DND-41 (cell line): ENCODE measurements at regions not wholly inside any gene's neighbourhood (a gene's known extent, or its start where the extent isn't known, plus 50 kb on each side); places are given as distances from the start of the nearest gene placed in this dataset.

Experiments
- ATAC-seq: fragments of 200-7000 bp; cut with Tn5 transposase; 3 replicates; pipeline ENCODE4 v1.9.1; 2021; ENCODE audit warnings: low read depth; ENCODE audit not compliant: insufficient read depth
- DNase-seq: peaks from one replicate; pipeline ENCODE4 v3.0.0-alpha.2; 2020
- H2AFZ ChIP-seq: 2 replicates; pipeline ENCODE4 v1.6.0; 2012; ENCODE audit warnings: low read depth, low read length
- H3K27ac ChIP-seq: 2 replicates; pipeline ENCODE4 v1.5.1; 2012; ENCODE audit warnings: low read length, inconsistent platforms
- H3K27me3 ChIP-seq: fragments of 200-600 bp; sonication (generic); 2 replicates; pipeline ENCODE4 v1.6.0; 2012; ENCODE audit warnings: low read length, mild to moderate bottlenecking, inconsistent platforms; ENCODE audit not compliant: insufficient read depth, poor library complexity
- H3K36me3 ChIP-seq: 2 replicates; pipeline ENCODE4 v1.5.1; 2012; ENCODE audit warnings: low read length, inconsistent platforms; ENCODE audit not compliant: insufficient read depth
- H3K4me1 ChIP-seq: 2 replicates; pipeline ENCODE4 v1.5.1; 2012; ENCODE audit warnings: mild to moderate bottlenecking, low read length; ENCODE audit not compliant: insufficient read depth
- H3K4me2 ChIP-seq: 2 replicates; pipeline ENCODE4 v1.6.0; 2012; ENCODE audit warnings: mild to moderate bottlenecking, moderate library complexity, low read length, inconsistent platforms; ENCODE audit not compliant: insufficient read depth
- H3K4me3 ChIP-seq, 2 experiments: fragments of 200-600 bp in 1 of 2; shearing (Covaris generic) in 1 of 2; 2 replicates each; pipeline ENCODE4 v1.5.1; 2012 to 2016; ENCODE audit warnings: inconsistent platforms in 2 of 2, low read length in 2 of 2, mild to moderate bottlenecking in 2 of 2, low read depth in 1 of 2, moderate library complexity in 1 of 2
- H3K79me2 ChIP-seq: 2 replicates; pipeline ENCODE4 v1.6.0; 2012; ENCODE audit warnings: low read length, inconsistent platforms; ENCODE audit not compliant: insufficient read depth
- H3K9ac ChIP-seq: 2 replicates; pipeline ENCODE4 v1.6.0; 2012; ENCODE audit warnings: low read depth, mild to moderate bottlenecking, inconsistent platforms, low read length, moderate library complexity
- H3K9me3 ChIP-seq: 2 replicates; pipeline ENCODE4 v1.5.1; 2012; ENCODE audit warnings: low read length, moderate library complexity, mild to moderate bottlenecking, inconsistent platforms; ENCODE audit not compliant: insufficient read depth, severe bottlenecking
- H4K20me1 ChIP-seq: 2 replicates; pipeline ENCODE4 v1.6.0; 2012; ENCODE audit warnings: low read length; ENCODE audit not compliant: insufficient read depth
- CTCF ChIP-seq: IDR thresholded peaks from 2 replicates; pipeline ENCODE4 v1.5.1; 2012; ENCODE audit warnings: borderline replicate concordance, low read length, moderate library complexity, mild to moderate bottlenecking; ENCODE audit not compliant: poor library complexity, severe bottlenecking; ENCODE audit errors: extremely low read depth
- EZH2 ChIP-seq: IDR thresholded peaks from 3 replicates; pipeline ENCODE4 v1.6.1; 2012; ENCODE audit warnings: borderline replicate concordance, low read depth, mild to moderate bottlenecking, moderate library complexity, low read length, inconsistent platforms; ENCODE audit not compliant: severe bottlenecking

- Histone ChIP-seq H3K4me3 (no peak overlapping the region), H3K36me3 (no peaks in the 10 kb centered on the region), H3K9me3 (no peaks in the 10 kb centered on the region), H3K27me3 (no peaks in the 10 kb centered on the region), H2AFZ (no peak overlapping the region), H3K4me1 (no peaks in the 10 kb centered on the region), H3K79me2 (no peaks in the 10 kb centered on the region), H4K20me1 (no peaks in the 10 kb centered on the region), H3K9ac (no peak overlapping the region), H3K4me2 (no peak overlapping the region), H3K27ac (no peak overlapping the region)
- no peak for ATAC-seq
- TF ChIP-seq CTCF (no peak), EZH2 (no peak)
- DNase-seq = no peak
Measured at GRCh38 chr12:39071611-39072010, 166.2 kb upstream of the CPNE8 start.

GRCh38 chr12:39070775-39071174 lies 165.4 kb upstream of the CPNE8 start:
- Histone ChIP-seq H3K27me3 (no peaks in the 10 kb centered on the region), H3K4me3 (no peak overlapping the region), H3K9ac (no peak overlapping the region), H2AFZ (no peak overlapping the region), H3K36me3 (no peaks in the 10 kb centered on the region), H4K20me1 (no peaks in the 10 kb centered on the region), H3K9me3 (no peaks in the 10 kb centered on the region), H3K4me2 (no peak overlapping the region), H3K27ac (no peak overlapping the region), H3K79me2 (no peaks in the 10 kb centered on the region), H3K4me1 (no peaks in the 10 kb centered on the region)
- ATAC-seq (no peak), DNase-seq (no peak)
- TF ChIP-seq EZH2 (no peak), CTCF (no peak)

- no peaks in the 10 kb centered on the region for H3K4me1 ChIP-seq
- H2AFZ ChIP-seq = no peak overlapping the region
- no peak overlapping the region for H3K4me3 ChIP-seq
- ATAC-seq = no peak
- no peak overlapping the region for H3K4me2 ChIP-seq
- H3K27ac ChIP-seq = no peak overlapping the region
- no peaks in the 10 kb centered on the region for H3K27me3 ChIP-seq
- TF ChIP-seq EZH2 (no peak), CTCF (no peak)
- H4K20me1 ChIP-seq = no peaks in the 10 kb centered on the region
- no peaks in the 10 kb centered on the region for H3K36me3 ChIP-seq
- no peak overlapping the region for H3K9ac ChIP-seq
- no peaks in the 10 kb centered on the region for H3K79me2 ChIP-seq
- DNase-seq = no peak
- H3K9me3 ChIP-seq = no peaks in the 10 kb centered on the region
Measured at GRCh38 chr12:39065455-39065854, 160.1 kb upstream of the CPNE8 start.

- H3K9ac ChIP-seq = no peak overlapping the region
- no peak for ATAC-seq
- H3K4me1 ChIP-seq = no peaks in the 10 kb centered on the region
- no peaks in the 10 kb centered on the region for H3K36me3 ChIP-seq
- H2AFZ ChIP-seq = no peak overlapping the region
- H3K27me3 ChIP-seq = no peaks in the 10 kb centered on the region
- no peak overlapping the region for H3K27ac ChIP-seq
- TF ChIP-seq EZH2 = no peak
- no peak for TF ChIP-seq CTCF
- no peaks in the 10 kb centered on the region for H4K20me1 ChIP-seq
- DNase-seq = no peak
- no peak overlapping the region for H3K4me3 ChIP-seq
- H3K4me2 ChIP-seq = no peak overlapping the region
- no peaks in the 10 kb centered on the region for H3K9me3 ChIP-seq
- H3K79me2 ChIP-seq = no peaks in the 10 kb centered on the region
Measured at GRCh38 chr12:39064708-39065107, 159.3 kb upstream of the CPNE8 start.
